B cell (primary cell): ENCODE measurements at regions not wholly inside any gene's neighbourhood (a gene's known extent, or its start where the extent isn't known, plus 50 kb on each side); places are given as distances from the start of the nearest gene placed in this dataset.

ENCODE experiments used
- ATAC-seq: fragments of 200-7000 bp; cut with Tn5 transposase; one replicate; pipeline ENCODE4 v1.10.0; 2021; ENCODE audit warnings: low read depth, mild to moderate bottlenecking, moderate number of reproducible peaks, moderate library complexity
- CTCF ChIA-PET: fragments of 350-600 bp; sonication (Branson Sonifier 250); formaldehyde crosslinking; loops from one replicate; lab custom pipeline; 2021; ENCODE audit warnings: antibody characterized with exemption, inconsistent platforms; lab: Charles Lee
- POLR2A ChIA-PET: fragments of 350-600 bp; sonication (Branson Sonifier 250); formaldehyde crosslinking; loops from one replicate; lab custom pipeline; 2021; ENCODE audit warnings: antibody characterized with exemption; lab: Charles Lee
- DNase-seq: peaks from one replicate; pipeline ENCODE4 v3.0.0; 2013
- H2AFZ ChIP-seq: 2 replicates; pipeline ENCODE4 v1.6.1; 2012; ENCODE audit warnings: mild to moderate bottlenecking, low read depth, low read length; ENCODE audit not compliant: insufficient read depth, poor library complexity, severe bottlenecking
- H3K27ac ChIP-seq, 2 donors: 1 replicate in 1 of 2; 2 replicates in 1 of 2; pipeline ENCODE4 v1.5.1; 2012 to 2013; ENCODE audit warnings: low read length in 2 of 2, mild to moderate bottlenecking in 2 of 2, moderate library complexity in 1 of 2
- H3K27me3 ChIP-seq, 4 experiments: fragments of 200-600 bp in 1 of 4; sonication (generic) in 1 of 4; replicated peaks in 1 of 4; 1 replicate in 2 of 4; 2 replicates in 2 of 4; pipeline versions ENCODE4 v1.6.1 to v1.7.0; 2013 to 2016; ENCODE audit warnings: low read length in 3 of 4, mild to moderate bottlenecking in 2 of 4, mixed read lengths in 1 of 4, moderate library complexity in 1 of 4; ENCODE audit not compliant: insufficient read depth in 4 of 4, control insufficient read depth in 3 of 4; ENCODE audit errors: control extremely low read depth in 1 of 4
- H3K36me3 ChIP-seq, 2 experiments: replicated peaks in 1 of 2; 1 replicate in 1 of 2; 2 replicates in 1 of 2; pipeline versions ENCODE4 v1.6.1 to v1.7.1; 2013; ENCODE audit warnings: low read length in 1 of 2; ENCODE audit not compliant: insufficient read depth in 2 of 2, control insufficient read depth in 1 of 2; ENCODE audit errors: control extremely low read depth in 1 of 2, extremely low read depth in 1 of 2
- H3K4me1 ChIP-seq, 2 donors: fragments of 200-600 bp in 1 of 2; sonication (generic) in 1 of 2; 1 replicate in 1 of 2; 2 replicates in 1 of 2; pipeline versions ENCODE4 v1.5.1 to v1.6.1; 2013 to 2017; ENCODE audit warnings: low read length in 2 of 2; ENCODE audit not compliant: control insufficient read depth in 2 of 2, insufficient read depth in 2 of 2
- H3K4me2 ChIP-seq: replicated peaks from 2 replicates; pipeline ENCODE3; 2012; ENCODE audit warnings: mild to moderate bottlenecking, low read depth, low read length; ENCODE audit not compliant: poor library complexity, severe bottlenecking
- H3K4me3 ChIP-seq, 5 experiments: fragments of 200-600 bp in 1 of 5; sonication (generic) in 1 of 5; 1 replicate in 3 of 5; 2 replicates in 2 of 5; pipeline versions ENCODE4 v1.5.1 to v1.7.0; 2011 to 2016; ENCODE audit warnings: low read length in 4 of 5, mild to moderate bottlenecking in 4 of 5, low read depth in 2 of 5, control low read depth in 1 of 5, moderate library complexity in 1 of 5; ENCODE audit not compliant: insufficient read depth in 1 of 5; ENCODE audit errors: control extremely low read depth in 1 of 5, extremely low read depth in 1 of 5
- H3K79me2 ChIP-seq: fragments of 200-600 bp; sonication (generic); one replicate; pipeline ENCODE4 v1.6.0; 2016; ENCODE audit warnings: low read length; ENCODE audit not compliant: control insufficient read depth, insufficient read depth
- H3K9ac ChIP-seq: fragments of 200-600 bp; sonication (generic); 2 replicates; pipeline ENCODE4 v1.6.1; 2017; ENCODE audit warnings: mild to moderate bottlenecking, low read length, moderate library complexity
- H3K9me3 ChIP-seq, 3 donors: one replicate each; pipeline versions ENCODE4 v1.6.1 to v1.7.1; 2013; ENCODE audit warnings: low read length in 2 of 3; ENCODE audit not compliant: control insufficient read depth in 2 of 3, insufficient read depth in 1 of 3; ENCODE audit errors: control extremely low read depth in 1 of 3
- H4K20me1 ChIP-seq: 2 replicates; pipeline ENCODE4 v1.6.0; 2012; ENCODE audit warnings: mild to moderate bottlenecking, low read length; ENCODE audit not compliant: insufficient read depth, control insufficient read depth, poor library complexity, severe bottlenecking
- H3K27ac Mint-ChIP-seq: one replicate; pipeline ENCODE4 v1.8.0; 2021; ENCODE audit warnings: mixed read lengths
- H3K27me3 Mint-ChIP-seq: one replicate; pipeline ENCODE4 v1.8.0; 2021; ENCODE audit warnings: mixed read lengths
- H3K4me1 Mint-ChIP-seq: one replicate; pipeline ENCODE4 v1.8.0; 2021; ENCODE audit warnings: mixed read lengths
- H3K4me3 Mint-ChIP-seq: one replicate; pipeline ENCODE4 v1.8.0; 2021; ENCODE audit warnings: mixed read lengths
- H3K9me3 Mint-ChIP-seq: one replicate; pipeline ENCODE4 v1.8.0; 2022; ENCODE audit warnings: mixed read lengths; ENCODE audit not compliant: insufficient read depth
- CTCF ChIP-seq: fragments of 200-600 bp; IDR thresholded peaks from one replicate; pipeline ENCODE4 v1.8.0; 2022; ENCODE audit warnings: antibody characterized with exemption, mild to moderate bottlenecking
- EZH2 ChIP-seq: IDR thresholded peaks from 2 replicates; pipeline ENCODE4 v1.6.1; 2012; ENCODE audit warnings: borderline replicate concordance, low read depth, mild to moderate bottlenecking, moderate library complexity, low read length; ENCODE audit not compliant: insufficient read depth, poor library complexity, severe bottlenecking
- WGBS: methylation state at CpG from one replicate; pipeline ENCODE4 v1.1.5; 2013; ENCODE audit warnings: missing lambda C conversion rate; ENCODE audit not compliant: insufficient coverage; 5-methylcytosine and 5-hydroxymethylcytosine counted together
- intact Hi-C: fragments of 100-400 bp; cut with micrococcal nuclease; formaldehyde crosslinking; loops from one replicate; pipeline ENCODE4 v1.10.0; 2022

DNA sequence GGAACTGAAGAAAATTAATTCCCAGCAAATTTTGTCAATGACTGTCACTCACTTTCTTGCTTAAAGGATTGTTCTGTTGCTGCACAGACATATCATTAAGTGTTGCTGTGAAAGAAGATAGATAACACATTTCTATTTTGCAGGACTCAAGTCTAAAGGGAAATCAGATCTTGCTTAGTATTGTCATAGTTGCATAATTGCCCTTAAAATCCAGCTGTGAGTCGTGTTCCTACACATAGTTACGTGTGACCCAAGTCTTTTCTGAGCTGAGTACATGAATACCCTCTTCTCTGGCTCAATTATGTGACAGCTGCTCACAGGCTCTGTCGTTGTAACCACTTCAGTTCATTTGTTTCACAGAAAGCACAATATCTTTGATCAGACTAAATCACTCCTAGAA, 390.8 kb downstream of the DTWD2 start:
- intact Hi-C loops = no loop called here

DNA sequence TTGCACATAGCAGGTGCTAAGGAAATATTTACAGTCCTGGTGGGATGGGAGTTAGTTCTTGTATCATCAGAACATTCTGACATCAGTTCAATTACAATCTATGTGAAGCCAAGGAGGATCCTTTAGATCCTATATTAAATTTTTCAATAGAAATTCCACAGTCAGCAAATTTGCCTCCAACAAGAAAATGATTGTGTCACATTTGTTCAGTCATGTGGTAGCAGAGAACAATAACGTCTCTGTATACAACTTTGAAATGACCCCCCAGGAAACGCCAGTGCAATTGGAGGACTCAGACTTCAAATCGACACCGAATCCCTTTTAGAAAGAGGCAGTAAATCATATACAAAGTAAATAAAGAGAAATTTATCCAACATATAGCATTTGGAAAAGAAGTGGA, 392.1 kb downstream of the DTWD2 start:
- H3K4me2 ChIP-seq = no peak overlapping the region
- ChIA-PET POLR2A (no interaction called here), CTCF (interaction anchor here (0.8 kb wide), 1 partner anchor 15 kb away, joined by 3 read pairs; no protein-coding TSS in a partner anchor)
- no peaks in the 10 kb centered on the region for H3K9me3 ChIP-seq
- WGBS = no CpG with 5 or more reads among the region's 4 CpGs
- no peaks in the 10 kb centered on the region for H3K36me3 ChIP-seq
- no peak overlapping the region for H3K27ac ChIP-seq
- no peak overlapping the region for H2AFZ ChIP-seq
- DNase-seq (no peak), ATAC-seq (no peak)
- no peaks in the 10 kb centered on the region for H3K79me2 ChIP-seq
- Mint-ChIP-seq H3K9me3 (no peaks in the 10 kb centered on the region), H3K27ac (no peak overlapping the region), H3K4me1 (no peaks in the 10 kb centered on the region), H3K4me3 (no peak overlapping the region), H3K27me3 (peaks cover 2% of the 10 kb centered on the region)
- no peak overlapping the region for H3K4me3 ChIP-seq
- H4K20me1 ChIP-seq = no peaks in the 10 kb centered on the region
- TF ChIP-seq CTCF (no peak), EZH2 (no peak)
- H3K27me3 ChIP-seq = no peaks in the 10 kb centered on the region
- H3K4me1 ChIP-seq = no peaks in the 10 kb centered on the region
- H3K9ac ChIP-seq = no peak overlapping the region
- intact Hi-C loops = no loop called here

More for the DNA sequence above, 390.8 kb downstream of the DTWD2 start:
- no peaks in the 10 kb centered on the region for H3K36me3 ChIP-seq
- no peaks in the 10 kb centered on the region for H3K4me1 Mint-ChIP-seq
- H3K4me2 ChIP-seq = no peak overlapping the region
- no peaks in the 10 kb centered on the region for H4K20me1 ChIP-seq
- H3K27me3 Mint-ChIP-seq = no peaks in the 10 kb centered on the region
- no peaks in the 10 kb centered on the region for H3K9me3 Mint-ChIP-seq
- DNase-seq (no peak), ATAC-seq (no peak)
- no peaks in the 10 kb centered on the region for H3K4me1 ChIP-seq
- CTCF ChIA-PET = no interaction called here
- WGBS = 83% methylated on average over 2 of the region's 3 CpGs
- H3K9ac ChIP-seq = no peak overlapping the region
- H3K27ac Mint-ChIP-seq = no peak overlapping the region
- H3K27me3 ChIP-seq = no peaks in the 10 kb centered on the region
- H3K4me3 ChIP-seq = no peak overlapping the region
- POLR2A ChIA-PET = no interaction called here
- H3K27ac ChIP-seq = no peak overlapping the region
- H3K9me3 ChIP-seq = no peaks in the 10 kb centered on the region
- no peak for TF ChIP-seq CTCF
- TF ChIP-seq EZH2 = no peak
- H2AFZ ChIP-seq = no peak overlapping the region
- no peaks in the 10 kb centered on the region for H3K79me2 ChIP-seq
- no peak overlapping the region for H3K4me3 Mint-ChIP-seq
